GM19372 (cell line): ENCODE measurements at regions not wholly inside any gene's neighbourhood (a gene's known extent, or its start where the extent isn't known, plus 50 kb on each side); places are given as distances from the start of the nearest gene placed in this dataset.

Source experiments
- ATAC-seq: cut with Tn5 transposase; IDR thresholded peaks from one replicate; pipeline ENCODE4 v1.9.1; 2021; ENCODE audit warnings: mild to moderate bottlenecking, low read depth, moderate library complexity; ENCODE audit not compliant: unreplicated experiment

DNA sequence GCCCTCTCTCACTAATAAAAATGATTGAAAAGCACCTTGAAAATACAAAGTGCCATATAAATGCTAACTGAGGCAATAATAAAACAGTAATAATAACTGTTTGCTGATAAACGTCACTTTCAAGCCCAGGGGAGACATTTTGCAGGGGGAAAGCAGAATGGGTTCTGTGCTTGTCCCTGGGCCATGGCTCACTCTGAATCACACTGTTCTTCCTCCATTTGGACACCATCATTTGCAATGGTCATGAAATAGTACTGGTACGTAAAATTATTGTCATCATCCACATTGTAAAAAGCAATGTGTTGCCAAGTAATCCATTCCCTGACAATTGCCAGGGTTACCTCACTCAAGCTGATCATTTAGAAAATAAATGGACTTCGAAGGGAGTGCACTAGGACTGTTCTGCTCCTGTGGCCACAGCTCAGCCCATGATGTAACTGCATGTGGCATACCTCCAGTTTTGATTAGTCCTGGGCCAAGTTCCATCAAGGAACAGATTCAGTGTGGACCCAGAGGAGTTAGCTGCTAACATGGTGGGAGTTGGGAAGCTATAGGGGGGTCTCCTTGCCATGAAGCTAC is 508.8 kb upstream of the CELF4 start:
- ATAC-seq: no peak

DNA sequence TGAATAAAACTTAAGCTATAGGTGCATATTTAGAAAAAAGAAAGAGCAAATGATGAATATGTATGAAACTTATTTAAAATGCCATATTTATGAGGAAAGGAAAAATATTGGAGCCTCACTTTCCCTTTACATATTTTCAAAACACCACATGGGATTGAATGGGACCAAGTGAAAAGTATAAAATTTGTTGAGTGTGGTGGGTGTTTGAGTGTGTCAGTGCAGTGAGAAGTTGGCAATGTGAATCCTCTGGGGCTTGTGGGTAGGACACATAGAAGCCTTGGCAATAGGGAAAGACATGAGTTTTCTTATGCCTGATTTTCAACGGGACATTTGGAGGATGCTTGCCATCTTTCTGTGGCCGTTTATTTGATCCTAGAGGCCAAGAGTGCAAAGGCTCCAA is 502.2 kb upstream of the CELF4 start:
- ATAC-seq: no peak

- ATAC-seq: no peak
Observed at GRCh38 chr18:38067086-38067485, 501.5 kb upstream of the CELF4 start.

GRCh38 chr18:38052879-38053590 is 487.4 kb upstream of the CELF4 start:
- ATAC-seq: no peak

DNA sequence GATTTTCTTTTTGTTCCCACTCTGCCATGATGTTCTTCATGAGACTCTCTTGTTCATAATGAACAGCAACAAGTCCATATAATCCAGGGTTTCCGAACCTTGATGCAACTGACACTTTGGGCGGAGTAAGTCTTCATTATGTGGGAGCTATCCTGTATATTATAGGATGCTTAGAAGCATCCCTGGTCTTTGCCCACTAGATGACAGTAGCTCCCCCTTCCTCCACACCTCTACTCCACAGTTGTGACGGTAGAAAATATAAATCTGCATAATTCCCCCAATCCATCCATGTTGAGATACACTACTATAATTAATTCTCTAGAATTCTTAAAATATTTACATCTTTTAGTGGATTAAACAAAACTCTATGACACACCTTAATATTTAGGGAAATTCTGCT is 482.2 kb upstream of the CELF4 start:
- ATAC-seq: no peak

DNA sequence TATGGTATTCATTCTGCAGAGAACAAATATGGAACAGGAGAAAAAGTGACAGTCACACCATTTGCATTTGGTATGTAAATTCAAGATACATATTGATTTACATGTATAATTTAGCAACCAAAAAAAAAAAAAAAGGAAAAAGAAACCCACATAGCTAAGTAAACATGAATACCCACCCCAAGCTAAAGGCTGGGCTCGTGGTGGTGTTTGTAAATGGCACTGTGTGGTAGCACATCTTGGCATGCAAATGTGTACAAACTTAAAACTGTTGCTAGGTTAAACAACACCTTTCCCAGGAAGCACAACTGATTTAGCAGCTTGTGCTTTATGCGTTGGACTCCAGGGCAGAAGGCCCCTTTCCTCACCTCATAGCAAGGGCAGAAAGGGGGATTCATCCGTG is 481.1 kb upstream of the CELF4 start:
- no peak for ATAC-seq

GRCh38 chr18:38045845-38046244 is 480.2 kb upstream of the CELF4 start:
- ATAC-seq: no peak

GRCh38 chr18:38042211-38042890 is 476.8 kb upstream of the CELF4 start:
- no peak for ATAC-seq

GRCh38 chr18:38038242-38038641 is 472.6 kb upstream of the CELF4 start:
- ATAC-seq: no peak

DNA sequence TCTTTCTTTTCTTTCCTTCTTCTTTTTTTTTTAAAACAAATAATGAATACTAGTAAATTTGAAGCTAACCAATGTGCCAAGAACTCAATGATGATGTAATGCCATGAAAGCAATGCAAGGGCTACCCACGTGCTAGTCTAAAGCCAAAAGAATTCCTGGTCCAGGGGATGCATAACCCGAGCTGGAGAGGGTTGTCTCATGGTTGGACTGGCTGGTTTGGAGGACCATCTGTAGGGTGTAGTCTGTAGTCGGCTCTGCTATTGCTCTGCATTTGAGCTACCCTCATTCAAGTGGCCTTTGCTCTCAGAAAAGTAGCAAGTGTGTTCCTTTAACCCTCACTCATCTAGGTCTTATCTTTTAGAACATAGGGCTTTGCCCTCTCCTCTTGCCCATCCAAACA is 469.6 kb upstream of the CELF4 start:
- ATAC-seq: no peak

- no peak for ATAC-seq
Observed at GRCh38 chr18:38033282-38033681, 467.7 kb upstream of the CELF4 start.

DNA sequence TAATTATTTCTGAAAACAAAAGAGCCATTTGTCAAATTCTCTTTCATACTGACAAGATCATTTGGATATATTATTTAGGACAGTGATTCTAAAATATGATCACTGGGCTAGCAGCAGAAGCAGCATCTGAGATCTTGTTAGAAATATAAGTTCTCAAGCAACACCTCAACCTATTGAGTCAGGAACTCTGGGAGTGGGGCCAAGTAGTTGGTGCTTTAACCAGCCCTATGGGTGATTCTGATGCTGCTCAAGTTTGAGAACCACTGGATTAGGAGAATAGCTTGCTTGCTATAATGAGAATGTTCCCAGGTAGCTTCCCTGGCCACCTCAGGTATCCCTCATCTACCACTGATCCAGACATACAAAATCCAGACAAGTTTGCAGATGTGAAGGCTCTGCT is 466.9 kb upstream of the CELF4 start:
- ATAC-seq: no peak

- no peak for ATAC-seq
Observed at GRCh38 chr18:38028946-38029345, 463.3 kb upstream of the CELF4 start.

- ATAC-seq: no peak
Observed at GRCh38 chr18:38025433-38026038, 459.9 kb upstream of the CELF4 start.

DNA sequence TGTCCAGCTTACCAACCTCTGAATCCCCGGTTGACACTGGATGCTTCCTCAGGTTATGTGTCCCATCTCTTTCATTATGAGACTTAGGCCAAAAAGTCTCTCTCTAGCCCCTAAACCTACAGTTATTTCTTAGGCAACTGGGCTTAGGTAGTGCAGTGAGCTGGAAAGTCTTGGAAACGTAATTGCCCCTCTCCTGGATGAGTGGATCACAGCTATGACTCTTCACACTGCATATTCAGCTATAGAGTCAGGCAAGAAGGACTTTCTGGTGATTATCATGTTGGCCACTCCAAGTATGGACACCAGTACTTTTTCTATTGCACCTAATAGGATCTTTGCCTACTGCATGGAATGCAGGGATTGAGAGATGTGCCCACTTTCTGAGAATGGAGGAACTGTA is 458.3 kb upstream of the CELF4 start:
- no peak for ATAC-seq

GRCh38 chr18:38022234-38022633 is 456.6 kb upstream of the CELF4 start:
- no peak for ATAC-seq

DNA sequence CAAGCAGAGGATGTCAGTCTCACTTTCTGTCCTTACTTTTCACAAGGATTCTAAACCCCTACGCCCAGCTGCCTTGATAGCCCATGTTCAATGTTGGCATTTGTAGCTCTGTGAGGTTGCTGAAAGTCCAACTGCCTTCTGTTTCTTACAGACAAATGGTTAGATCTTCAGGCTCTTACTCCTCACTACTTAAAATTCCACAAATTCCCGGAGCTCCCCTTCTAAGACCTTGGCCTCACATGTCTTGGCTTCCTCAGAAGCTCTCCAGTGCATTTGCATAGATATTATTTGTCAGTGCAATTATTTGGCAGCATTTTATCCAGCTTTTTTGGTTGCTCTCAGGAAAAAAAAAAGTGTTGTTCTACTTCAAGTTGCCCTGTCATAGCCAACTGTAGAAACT is 453.7 kb upstream of the CELF4 start:
- ATAC-seq: no peak

DNA sequence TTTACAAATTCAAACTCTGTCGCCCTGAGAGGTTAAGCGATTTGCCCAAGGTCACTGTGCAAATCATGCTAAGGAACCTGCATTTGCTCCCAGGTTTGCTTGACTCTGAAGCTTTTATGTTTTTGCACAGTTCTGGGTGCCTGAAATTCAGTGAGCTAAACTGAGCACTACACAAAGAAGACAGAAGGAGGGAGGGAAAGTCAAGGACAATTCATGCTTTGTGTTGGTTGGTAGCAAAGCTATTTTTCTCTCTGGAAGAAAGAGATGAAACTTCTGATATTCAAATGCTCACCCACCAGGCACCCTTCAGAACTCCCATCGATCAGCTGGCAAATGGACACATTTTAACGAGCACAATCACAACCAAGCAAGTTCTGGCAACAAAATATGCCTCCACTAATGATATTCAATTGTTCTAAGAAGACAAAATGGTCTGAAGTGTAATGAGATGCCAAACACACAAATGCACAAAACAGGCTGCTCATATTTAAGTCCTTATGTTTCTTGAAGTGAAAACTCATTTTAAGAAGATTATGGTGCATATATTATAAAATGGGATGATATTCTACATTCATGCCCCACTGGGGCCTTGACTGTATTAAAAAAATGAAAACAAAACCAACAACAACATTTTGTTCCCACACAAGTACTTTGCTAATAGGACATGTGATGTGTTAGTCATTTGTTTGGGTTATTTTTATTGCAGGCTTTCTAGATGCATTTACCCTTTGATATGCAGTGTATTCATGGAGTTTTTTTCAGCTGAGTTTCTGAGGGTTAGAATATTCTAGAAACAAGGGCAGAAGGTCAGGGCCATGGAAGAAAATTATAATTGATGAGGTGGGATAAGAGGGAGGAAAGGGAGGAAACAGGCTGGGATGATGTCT is 445.6 kb upstream of the CELF4 start:
- ATAC-seq: no peak

GRCh38 chr18:38010037-38010436 is 444.4 kb upstream of the CELF4 start:
- ATAC-seq: no peak

DNA sequence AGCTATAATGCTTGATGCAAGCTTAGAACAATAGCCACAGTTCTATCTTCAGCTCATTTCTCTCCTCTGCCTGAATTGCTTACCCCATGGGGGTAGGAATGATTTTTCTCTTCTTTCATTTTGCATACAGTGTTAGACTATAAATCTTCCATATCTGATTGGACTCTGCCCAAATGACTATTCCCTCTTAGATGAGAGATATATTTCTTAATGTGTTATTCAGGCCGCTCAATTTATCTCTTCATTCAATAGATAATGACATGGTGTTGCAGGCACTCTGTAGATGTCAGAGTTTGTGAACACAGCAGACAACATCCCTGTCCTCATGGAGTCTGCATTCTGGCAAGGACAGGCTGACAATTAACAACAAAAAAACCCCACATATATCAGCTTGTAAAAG is 443.7 kb upstream of the CELF4 start:
- ATAC-seq: no peak
